Fibroblast of lung (primary cell): ENCODE measurements at regions not wholly inside any gene's neighbourhood (a gene's known extent, or its start where the extent isn't known, plus 50 kb on each side); places are given as distances from the start of the nearest gene placed in this dataset.

Experiments
- DNase-seq, 2 donors: peaks; one replicate each; pipeline versions ENCODE4 v3.0.0 to v3.0.0-alpha.2; 2010; ENCODE audit warnings: low read depth in 2 of 2
- H2AFZ ChIP-seq: 2 replicates; pipeline ENCODE4 v1.5.1; 2012; ENCODE audit warnings: low read length, control low read depth, inconsistent platforms
- H3K27ac ChIP-seq: 2 replicates; pipeline ENCODE4 v1.5.1; 2011; ENCODE audit warnings: low read length, control low read depth; ENCODE audit not compliant: insufficient read depth
- H3K27me3 ChIP-seq: 2 replicates; pipeline ENCODE4 v1.5.1; 2011; ENCODE audit warnings: mild to moderate bottlenecking, low read length; ENCODE audit not compliant: control insufficient read depth, insufficient read depth
- H3K36me3 ChIP-seq: 2 replicates; pipeline ENCODE4 v1.5.1; 2011; ENCODE audit warnings: low read length; ENCODE audit not compliant: control insufficient read depth, insufficient read depth
- H3K4me1 ChIP-seq: 2 replicates; pipeline ENCODE4 v1.5.1; 2011; ENCODE audit warnings: low read length; ENCODE audit not compliant: control insufficient read depth, insufficient read depth; ENCODE audit errors: extremely low read depth
- H3K4me2 ChIP-seq: 2 replicates; pipeline ENCODE4 v1.5.1; 2011; ENCODE audit warnings: low read length, control low read depth; ENCODE audit not compliant: insufficient read depth; ENCODE audit errors: extremely low read depth
- H3K4me3 ChIP-seq, 4 experiments: fragments of 200-600 bp in 1 of 4; sonication (generic) in 1 of 4; replicated peaks in 1 of 4; 2 replicates each; pipeline ENCODE4 v1.5.1; 2011 to 2016; ENCODE audit warnings: low read length in 4 of 4, low read depth in 3 of 4, mild to moderate bottlenecking in 3 of 4, control low read depth in 2 of 4, inconsistent platforms in 1 of 4, mixed read lengths in 1 of 4; ENCODE audit not compliant: insufficient read depth in 1 of 4; ENCODE audit errors: control extremely low read depth in 1 of 4
- H3K79me2 ChIP-seq: 2 replicates; pipeline ENCODE4 v1.5.1; 2012; ENCODE audit warnings: mild to moderate bottlenecking, low read length, inconsistent platforms; ENCODE audit not compliant: control insufficient read depth, insufficient read depth
- H3K9ac ChIP-seq: 2 replicates; pipeline ENCODE4 v1.5.1; 2011; ENCODE audit warnings: mild to moderate bottlenecking, low read length, control low read depth; ENCODE audit not compliant: insufficient read depth
- H3K9me3 ChIP-seq: 2 replicates; pipeline ENCODE4 v1.5.1; 2012; ENCODE audit warnings: low read depth, low read length; ENCODE audit not compliant: control insufficient read depth, insufficient read depth
- H4K20me1 ChIP-seq: 2 replicates; pipeline ENCODE4 v1.5.1; 2011; ENCODE audit warnings: low read length; ENCODE audit not compliant: control insufficient read depth, insufficient read depth; ENCODE audit errors: extremely low read depth
- EZH2 ChIP-seq: IDR thresholded peaks from 2 replicates; pipeline ENCODE4 v1.5.1; 2012; ENCODE audit warnings: low read length, control low read depth, mild to moderate bottlenecking; ENCODE audit errors: missing control alignments
- TF ChIP-seq, protein P1 (sequence below), 2 donors: IDR thresholded peaks in 1 of 2; conservative IDR thresholded peaks in 1 of 2; 1 replicate in 1 of 2; 2 replicates in 1 of 2; pipeline ENCODE4 v1.5.1; 2011 to 2012; ENCODE audit warnings: low read length in 2 of 2, control low read depth in 1 of 2, inconsistent platforms in 1 of 2, low read depth in 1 of 2, mild to moderate bottlenecking in 1 of 2

DNA sequence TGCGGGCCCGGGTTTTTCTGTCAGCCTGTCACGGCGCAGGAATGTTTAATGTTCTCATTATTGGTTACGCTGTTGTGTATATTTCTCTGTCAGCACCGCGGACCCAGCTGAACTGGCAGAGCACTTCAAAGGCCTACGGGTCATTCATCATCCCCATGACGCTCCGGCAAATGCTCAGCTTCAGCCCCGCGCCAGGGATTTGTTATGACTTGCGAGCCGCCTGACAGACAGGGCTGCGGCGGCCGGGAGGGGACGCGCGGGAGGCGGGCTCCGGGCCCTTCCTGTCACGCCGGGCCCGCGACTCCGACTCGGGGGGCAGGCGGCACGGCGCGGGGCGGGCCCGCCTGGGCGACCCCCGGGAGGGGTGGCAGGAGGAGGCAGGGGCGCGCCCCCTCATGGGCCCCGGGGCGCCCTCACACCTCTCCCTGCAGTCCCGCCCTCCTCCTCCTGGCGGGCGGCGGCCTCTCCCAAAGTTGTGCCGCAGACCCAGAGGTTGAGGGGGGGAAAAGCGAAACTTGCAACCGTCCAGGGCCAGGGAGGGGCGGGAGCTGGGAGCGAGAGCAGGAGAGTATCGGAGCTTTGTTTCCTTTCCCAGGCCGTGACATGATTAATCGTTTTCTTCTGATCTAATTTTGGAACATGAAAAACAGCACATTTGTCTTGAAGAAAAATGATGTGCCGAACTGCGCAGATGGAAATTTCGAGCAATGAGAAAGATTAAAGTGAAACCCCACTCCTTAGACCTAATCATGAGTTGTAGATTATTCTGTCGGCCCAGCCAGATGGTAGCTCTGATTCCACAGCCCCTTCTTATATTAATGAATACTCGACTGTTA, 59.3 kb upstream of the COMTD1 start:
- H3K27ac ChIP-seq = peak overlapping the region; percentile 47

DNA sequence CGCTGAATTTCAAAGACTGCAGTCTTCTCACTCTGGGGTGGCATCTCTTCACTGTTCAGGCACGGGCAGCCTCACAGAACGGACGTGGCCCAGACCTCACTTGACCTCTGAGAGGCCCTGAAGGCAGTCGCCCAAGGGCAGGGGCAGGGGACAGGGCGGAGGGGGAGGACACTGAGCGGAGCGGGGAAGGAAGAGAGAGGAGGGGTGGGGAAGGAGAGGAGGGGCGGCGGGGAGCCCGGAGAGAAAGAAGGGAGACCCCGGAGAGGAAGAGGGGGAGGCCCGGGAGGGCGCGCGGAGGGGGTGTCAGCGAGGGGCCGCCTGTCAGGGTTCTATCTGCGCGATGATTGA, 58.7 kb upstream of the COMTD1 start:
- peak overlapping the region; percentile 4 for H3K9ac ChIP-seq
- no peak overlapping the region for H2AFZ ChIP-seq
- no peaks in the 10 kb centered on the region for H3K9me3 ChIP-seq
- no peaks in the 10 kb centered on the region for H3K36me3 ChIP-seq
- peak overlapping the region in 3 of 4 experiments; percentile 22 to 56 (median 25) for H3K4me3 ChIP-seq
- H3K27me3 ChIP-seq = peaks cover 49% of the 10 kb centered on the region
- no peaks in the 10 kb centered on the region for H4K20me1 ChIP-seq
- DNase-seq = peak in 1 of 2 donors; percentile 42
- peak overlapping the region; percentile 48 for H3K4me2 ChIP-seq
- H3K27ac ChIP-seq = no peak overlapping the region
- H3K4me1 ChIP-seq = peaks cover 14% of the 10 kb centered on the region
- no peaks in the 10 kb centered on the region for H3K79me2 ChIP-seq
- TF ChIP-seq EZH2 = no peak
- TF ChIP-seq, protein P1, sequence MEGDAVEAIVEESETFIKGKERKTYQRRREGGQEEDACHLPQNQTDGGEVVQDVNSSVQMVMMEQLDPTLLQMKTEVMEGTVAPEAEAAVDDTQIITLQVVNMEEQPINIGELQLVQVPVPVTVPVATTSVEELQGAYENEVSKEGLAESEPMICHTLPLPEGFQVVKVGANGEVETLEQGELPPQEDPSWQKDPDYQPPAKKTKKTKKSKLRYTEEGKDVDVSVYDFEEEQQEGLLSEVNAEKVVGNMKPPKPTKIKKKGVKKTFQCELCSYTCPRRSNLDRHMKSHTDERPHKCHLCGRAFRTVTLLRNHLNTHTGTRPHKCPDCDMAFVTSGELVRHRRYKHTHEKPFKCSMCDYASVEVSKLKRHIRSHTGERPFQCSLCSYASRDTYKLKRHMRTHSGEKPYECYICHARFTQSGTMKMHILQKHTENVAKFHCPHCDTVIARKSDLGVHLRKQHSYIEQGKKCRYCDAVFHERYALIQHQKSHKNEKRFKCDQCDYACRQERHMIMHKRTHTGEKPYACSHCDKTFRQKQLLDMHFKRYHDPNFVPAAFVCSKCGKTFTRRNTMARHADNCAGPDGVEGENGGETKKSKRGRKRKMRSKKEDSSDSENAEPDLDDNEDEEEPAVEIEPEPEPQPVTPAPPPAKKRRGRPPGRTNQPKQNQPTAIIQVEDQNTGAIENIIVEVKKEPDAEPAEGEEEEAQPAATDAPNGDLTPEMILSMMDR (conservative IDR thresholded peaks at IDR 0.05 in 1 of 2, IDR thresholded peaks at IDR 0.05 in 1 of 2; ENCODE audit: low read depth in 1 of 2, low read length in 2 of 2) = no peak

More for the DNA sequence above, 59.3 kb upstream of the COMTD1 start:
- Histone ChIP-seq H3K9me3 (no peaks in the 10 kb centered on the region), H3K9ac (peak overlapping the region; percentile 62), H3K27me3 (peaks cover 45% of the 10 kb centered on the region), H4K20me1 (no peaks in the 10 kb centered on the region), H3K4me2 (peak overlapping the region; percentile 86), H3K36me3 (no peaks in the 10 kb centered on the region), H3K79me2 (no peaks in the 10 kb centered on the region), H3K4me1 (peaks cover 14% of the 10 kb centered on the region), H2AFZ (no peak overlapping the region), H3K4me3 (peak overlapping the region; percentile 33 to 65 (median 48))
- DNase-seq = peak; percentile 95 to 97
- TF ChIP-seq, protein P1 (conservative IDR thresholded peaks at IDR 0.05 in 1 of 2, IDR thresholded peaks at IDR 0.05 in 1 of 2; ENCODE audit: low read depth in 1 of 2, low read length in 2 of 2) = no peak

DNA sequence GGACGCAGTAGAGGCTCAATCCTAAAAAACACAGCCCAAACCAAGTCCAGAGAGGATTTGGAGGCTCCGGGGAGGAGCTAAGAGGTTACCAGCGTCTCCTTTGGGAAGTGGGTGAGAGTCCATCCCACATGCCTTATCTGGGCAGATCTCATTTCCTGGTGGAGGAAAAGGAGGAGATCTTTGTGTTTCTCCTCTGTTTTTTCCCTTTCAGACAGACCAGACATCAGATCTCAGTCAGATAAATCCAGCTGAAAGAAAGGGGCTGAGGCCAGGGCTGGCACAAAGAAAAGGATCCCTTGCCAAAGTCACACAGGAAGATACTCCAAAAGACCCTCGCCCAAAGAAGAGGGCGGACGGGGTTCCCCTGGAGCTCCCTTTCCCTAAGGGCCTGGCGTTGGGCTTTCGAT, 58.3 kb upstream of the COMTD1 start:
- no peak overlapping the region for H3K27ac ChIP-seq
- peak; percentile 8 to 42 for DNase-seq
- H3K4me1 ChIP-seq = peaks cover 14% of the 10 kb centered on the region
- H2AFZ ChIP-seq = no peak overlapping the region
- no peaks in the 10 kb centered on the region for H4K20me1 ChIP-seq
- TF ChIP-seq, protein P1 (conservative IDR thresholded peaks at IDR 0.05 in 1 of 2, IDR thresholded peaks at IDR 0.05 in 1 of 2; ENCODE audit: low read depth in 1 of 2, low read length in 2 of 2) = no peak
- TF ChIP-seq EZH2 = no peak
- no peaks in the 10 kb centered on the region for H3K36me3 ChIP-seq
- no peaks in the 10 kb centered on the region for H3K79me2 ChIP-seq
- H3K27me3 ChIP-seq = peaks cover 49% of the 10 kb centered on the region
- no peaks in the 10 kb centered on the region for H3K9me3 ChIP-seq
- no peak overlapping the region for H3K9ac ChIP-seq
- H3K4me3 ChIP-seq = no peak overlapping the region
- peak overlapping the region; percentile 48 for H3K4me2 ChIP-seq
